ENCODE measurements at regions not wholly inside any gene's neighbourhood (a gene's known extent, or its start where the extent isn't known, plus 50 kb on each side); places are given as distances from the start of the nearest gene placed in this dataset.

DNA sequence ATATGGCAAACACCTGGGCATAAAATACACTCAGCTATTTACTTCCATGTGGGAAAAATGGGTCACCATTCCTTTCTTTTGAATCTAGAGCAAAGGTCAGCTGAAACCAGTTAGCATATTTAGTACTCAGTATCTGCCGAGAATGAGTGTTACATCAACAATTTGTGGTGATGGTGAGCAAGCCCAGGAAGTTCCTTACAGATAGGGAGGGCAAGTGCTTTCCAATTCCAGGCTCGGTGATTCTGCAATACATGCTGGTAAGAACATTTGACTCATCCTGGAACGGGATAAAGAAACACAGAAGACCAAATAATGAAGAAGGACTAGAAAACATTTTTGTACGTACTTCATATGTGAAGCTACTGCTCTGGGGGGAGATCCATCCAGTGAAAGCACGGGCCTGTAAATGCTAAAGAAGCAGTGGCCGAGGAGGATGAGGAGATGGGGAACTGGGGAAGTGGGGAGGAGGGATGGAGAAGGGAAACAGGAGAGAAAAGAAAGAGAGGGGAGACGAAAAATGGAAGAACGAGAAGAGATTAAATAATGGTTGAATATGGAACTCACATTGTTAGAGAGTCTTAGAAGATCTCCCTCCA is 251.9 kb downstream of the TTC32 start:
- TF ChIP-seq POLR2A (IDR thresholded peaks at IDR 0.05): no peak
- TF ChIP-seq, protein P1, sequence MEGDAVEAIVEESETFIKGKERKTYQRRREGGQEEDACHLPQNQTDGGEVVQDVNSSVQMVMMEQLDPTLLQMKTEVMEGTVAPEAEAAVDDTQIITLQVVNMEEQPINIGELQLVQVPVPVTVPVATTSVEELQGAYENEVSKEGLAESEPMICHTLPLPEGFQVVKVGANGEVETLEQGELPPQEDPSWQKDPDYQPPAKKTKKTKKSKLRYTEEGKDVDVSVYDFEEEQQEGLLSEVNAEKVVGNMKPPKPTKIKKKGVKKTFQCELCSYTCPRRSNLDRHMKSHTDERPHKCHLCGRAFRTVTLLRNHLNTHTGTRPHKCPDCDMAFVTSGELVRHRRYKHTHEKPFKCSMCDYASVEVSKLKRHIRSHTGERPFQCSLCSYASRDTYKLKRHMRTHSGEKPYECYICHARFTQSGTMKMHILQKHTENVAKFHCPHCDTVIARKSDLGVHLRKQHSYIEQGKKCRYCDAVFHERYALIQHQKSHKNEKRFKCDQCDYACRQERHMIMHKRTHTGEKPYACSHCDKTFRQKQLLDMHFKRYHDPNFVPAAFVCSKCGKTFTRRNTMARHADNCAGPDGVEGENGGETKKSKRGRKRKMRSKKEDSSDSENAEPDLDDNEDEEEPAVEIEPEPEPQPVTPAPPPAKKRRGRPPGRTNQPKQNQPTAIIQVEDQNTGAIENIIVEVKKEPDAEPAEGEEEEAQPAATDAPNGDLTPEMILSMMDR (IDR thresholded peaks at IDR 0.05): no peak

Measured in esophagus squamous epithelium (tissue), 4 donors.